ENCODE measurements at regions not wholly inside any gene's neighbourhood (a gene's known extent, or its start where the extent isn't known, plus 50 kb on each side); places are given as distances from the start of the nearest gene placed in this dataset.
A peak's percentile ranks its signal among the peaks of the same experiment; 100 is the strongest.

DNA sequence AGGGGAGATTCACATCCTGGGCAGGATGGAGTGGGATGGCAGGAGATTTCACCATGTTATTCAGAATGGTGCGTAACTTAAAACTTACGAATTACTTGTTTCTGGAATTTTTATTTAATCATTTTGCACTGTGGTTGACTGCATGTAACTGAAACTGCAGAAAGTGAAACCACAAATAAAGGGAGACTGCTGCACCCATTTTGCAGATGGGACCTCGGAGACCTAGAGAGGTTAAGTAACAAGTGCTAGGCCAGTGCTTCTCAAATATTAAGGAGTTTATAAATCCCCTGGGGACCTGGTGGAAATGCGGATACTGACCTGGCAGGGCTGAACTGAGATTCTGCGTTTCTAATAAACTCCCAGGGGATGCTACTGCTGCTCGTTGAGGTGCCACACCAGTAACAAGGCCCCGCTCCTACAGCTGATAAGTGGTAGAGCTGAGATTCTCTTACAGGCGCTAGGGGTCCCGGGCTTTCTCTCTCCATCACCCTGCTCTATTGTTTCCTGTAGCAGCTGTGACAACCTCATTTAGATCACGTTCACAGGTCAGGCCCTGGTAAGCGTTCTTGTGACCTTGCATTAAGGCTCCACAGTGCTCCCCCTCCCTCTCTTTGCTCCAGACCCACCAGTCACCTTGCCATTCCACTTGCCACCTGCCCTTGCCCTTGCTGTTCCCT is 167.1 kb upstream of the CDH13 start:
- H3K9me3 ChIP-seq: no peaks in the 10 kb centered on the region
- no peaks in the 10 kb centered on the region for H4K20me1 ChIP-seq
- no peak overlapping the region for H3K4me3 ChIP-seq
- no peak for TF ChIP-seq Cebpa-rat (IDR thresholded peaks at IDR 0.05)
- no peaks in the 10 kb centered on the region for H3K4me1 ChIP-seq
- no peaks in the 10 kb centered on the region for H3K36me3 ChIP-seq
- no peak overlapping the region for H3K9ac ChIP-seq
- no peak overlapping the region for H3K4me2 ChIP-seq
- H3K27me3 ChIP-seq: no peaks in the 10 kb centered on the region
- H3K27ac ChIP-seq: no peak overlapping the region

DNA sequence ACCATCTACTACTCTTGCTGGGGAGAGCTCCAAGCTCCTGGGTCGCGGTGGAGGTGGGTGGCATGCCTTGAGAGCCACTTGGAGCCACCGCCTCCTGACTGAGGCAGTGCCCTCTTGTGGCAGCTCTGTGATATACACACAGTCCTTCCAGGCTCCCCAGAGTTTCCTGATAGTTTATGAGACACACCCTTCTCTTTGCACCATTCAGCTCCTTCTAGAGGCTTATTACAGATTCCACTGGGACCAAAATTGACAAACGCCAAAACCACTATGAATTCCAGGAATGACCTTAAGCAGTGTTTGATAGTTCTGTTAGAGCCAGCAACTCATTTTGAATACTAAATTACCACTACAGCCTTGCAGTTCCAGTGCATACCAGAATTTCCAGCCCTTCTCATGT is 170.1 kb upstream of the CDH13 start:
- Histone ChIP-seq H3K9ac (no peak overlapping the region), H3K4me1 (peaks cover 10% of the 10 kb centered on the region), H3K9me3 (no peaks in the 10 kb centered on the region), H4K20me1 (no peaks in the 10 kb centered on the region), H3K4me3 (no peak overlapping the region), H3K27ac (no peak overlapping the region), H3K4me2 (no peak overlapping the region), H3K27me3 (no peaks in the 10 kb centered on the region), H3K36me3 (no peaks in the 10 kb centered on the region)
- TF ChIP-seq Cebpa-rat (IDR thresholded peaks at IDR 0.05): no peak

DNA sequence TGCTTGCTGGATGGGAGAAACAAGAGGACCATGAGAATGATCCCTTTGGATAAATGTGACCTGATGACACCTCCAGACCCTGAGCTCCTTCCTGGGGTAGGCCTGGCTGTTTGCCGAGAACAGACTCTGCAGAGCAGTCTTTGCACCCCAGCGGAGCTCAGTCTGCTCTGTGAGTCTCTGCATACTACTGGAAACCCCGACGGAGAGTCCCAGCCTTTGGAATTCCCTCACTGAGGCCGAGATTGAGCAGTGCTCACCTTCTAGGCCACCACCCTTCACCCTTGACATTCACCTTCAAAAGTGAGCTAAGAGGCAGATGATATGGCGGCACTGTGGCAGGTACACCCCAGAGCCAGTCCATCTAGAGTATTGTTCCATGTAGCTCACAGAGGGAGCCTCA is 172.2 kb upstream of the CDH13 start:
- TF ChIP-seq Cebpa-rat (IDR thresholded peaks at IDR 0.05): no peak
- no peak overlapping the region for H3K9ac ChIP-seq
- H3K27ac ChIP-seq: no peak overlapping the region
- no peaks in the 10 kb centered on the region for H3K9me3 ChIP-seq
- H3K4me2 ChIP-seq: no peak overlapping the region
- no peaks in the 10 kb centered on the region for H3K27me3 ChIP-seq
- H4K20me1 ChIP-seq: no peaks in the 10 kb centered on the region
- no peak overlapping the region for H3K4me3 ChIP-seq
- H3K36me3 ChIP-seq: no peaks in the 10 kb centered on the region
- H3K4me1 ChIP-seq: peaks cover 15% of the 10 kb centered on the region

DNA sequence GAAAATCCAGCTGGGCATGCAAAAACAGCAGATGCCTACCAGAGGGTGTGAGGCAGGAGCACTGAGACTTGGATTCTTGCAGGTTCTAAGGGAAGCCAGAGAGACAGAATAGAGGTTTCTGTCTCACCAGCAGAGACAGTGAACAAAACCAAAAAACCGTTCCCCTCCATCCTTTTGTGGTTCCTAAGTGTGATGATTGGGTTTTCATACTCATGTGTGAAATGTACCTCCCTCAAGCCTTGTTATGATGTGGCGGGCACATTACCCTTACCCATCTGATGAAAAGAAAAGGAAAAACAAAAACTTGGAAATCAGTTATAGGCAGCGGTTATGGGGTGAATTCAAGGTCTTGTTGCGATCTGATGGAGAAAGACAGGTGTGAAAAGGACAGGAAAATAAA is 172.6 kb upstream of the CDH13 start:
- H3K27me3 ChIP-seq: no peaks in the 10 kb centered on the region

DNA sequence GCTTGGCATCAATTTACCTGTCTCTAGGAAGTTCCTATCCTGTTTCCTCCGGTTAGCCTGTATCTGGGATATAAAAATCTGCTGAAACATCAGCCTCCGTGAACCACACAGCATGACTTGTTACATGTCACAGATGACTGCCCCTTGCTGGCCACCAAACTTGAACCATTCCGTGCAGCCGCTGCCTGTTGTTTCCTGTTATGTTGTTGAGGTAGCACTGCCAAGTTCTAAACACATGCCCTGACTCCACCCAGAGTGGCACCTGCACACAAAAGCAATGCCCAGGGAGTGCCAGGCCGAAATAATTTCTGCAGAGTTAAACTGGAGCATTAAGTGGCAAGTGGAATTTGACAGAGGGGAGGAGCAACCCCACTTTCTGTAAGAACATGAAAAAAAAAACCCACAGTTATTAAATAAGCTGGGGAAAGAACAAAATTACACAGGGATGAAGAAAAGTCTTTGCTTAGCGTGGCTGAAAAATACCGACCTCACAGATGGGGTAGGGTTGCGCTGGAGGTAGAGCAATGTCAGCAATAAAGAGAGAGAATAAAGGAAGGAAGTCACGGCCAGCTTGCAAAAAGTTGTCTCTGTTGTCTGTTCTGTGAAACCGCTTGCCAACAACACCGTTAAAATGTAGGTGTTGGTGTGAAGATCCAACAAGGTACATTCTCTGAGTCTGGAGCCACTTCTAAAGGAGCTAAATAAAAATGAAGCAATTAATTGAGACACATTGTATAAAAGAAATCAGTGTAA is 174.6 kb upstream of the CDH13 start:
- H3K36me3 ChIP-seq: no peaks in the 10 kb centered on the region
- H3K4me1 ChIP-seq: peaks cover 15% of the 10 kb centered on the region
- peak overlapping the region; percentile 67 for H3K4me2 ChIP-seq
- no peaks in the 10 kb centered on the region for H3K27me3 ChIP-seq
- no peaks in the 10 kb centered on the region for H4K20me1 ChIP-seq
- TF ChIP-seq Cebpa-rat (IDR thresholded peaks at IDR 0.05): no peak
- no peak overlapping the region for H3K4me3 ChIP-seq
- H3K9ac ChIP-seq: no peak overlapping the region
- no peaks in the 10 kb centered on the region for H3K9me3 ChIP-seq
- no peak overlapping the region for H3K27ac ChIP-seq

More for the DNA sequence above, 172.6 kb upstream of the CDH13 start:
- Histone ChIP-seq H3K9ac (no peak overlapping the region), H3K9me3 (no peaks in the 10 kb centered on the region), H3K4me2 (no peak overlapping the region), H3K4me3 (no peak overlapping the region), H3K27ac (no peak overlapping the region), H3K4me1 (peaks cover 15% of the 10 kb centered on the region), H3K36me3 (no peaks in the 10 kb centered on the region), H4K20me1 (no peaks in the 10 kb centered on the region)
- TF ChIP-seq Cebpa-rat (IDR thresholded peaks at IDR 0.05): no peak

DNA sequence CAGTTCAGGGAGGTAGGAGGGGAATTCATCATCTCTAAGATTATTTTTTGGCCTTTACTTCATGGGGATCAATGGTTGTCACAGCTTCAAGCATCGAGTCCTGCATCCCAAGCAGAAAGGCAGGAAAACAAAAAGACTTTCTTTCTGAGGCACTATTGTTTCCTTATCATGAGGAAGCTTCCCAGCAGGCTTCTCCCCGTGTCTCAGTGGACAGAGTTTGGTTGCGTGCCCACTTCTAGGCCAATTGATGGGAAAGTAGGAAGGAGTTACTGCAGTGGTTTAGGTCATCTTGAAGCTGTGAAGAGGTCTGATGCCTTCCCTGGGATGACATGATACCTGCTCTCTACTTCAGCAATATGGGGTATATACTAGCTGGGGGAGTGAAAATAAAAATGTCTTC is 175.3 kb upstream of the CDH13 start:
- Histone ChIP-seq H3K36me3 (no peaks in the 10 kb centered on the region), H3K27me3 (no peaks in the 10 kb centered on the region), H3K4me1 (peaks cover 15% of the 10 kb centered on the region), H3K4me2 (peak overlapping the region; percentile 67), H3K4me3 (no peak overlapping the region), H3K27ac (no peak overlapping the region), H3K9me3 (no peaks in the 10 kb centered on the region), H3K9ac (no peak overlapping the region), H4K20me1 (no peaks in the 10 kb centered on the region)
- no peak for TF ChIP-seq Cebpa-rat (IDR thresholded peaks at IDR 0.05)

DNA sequence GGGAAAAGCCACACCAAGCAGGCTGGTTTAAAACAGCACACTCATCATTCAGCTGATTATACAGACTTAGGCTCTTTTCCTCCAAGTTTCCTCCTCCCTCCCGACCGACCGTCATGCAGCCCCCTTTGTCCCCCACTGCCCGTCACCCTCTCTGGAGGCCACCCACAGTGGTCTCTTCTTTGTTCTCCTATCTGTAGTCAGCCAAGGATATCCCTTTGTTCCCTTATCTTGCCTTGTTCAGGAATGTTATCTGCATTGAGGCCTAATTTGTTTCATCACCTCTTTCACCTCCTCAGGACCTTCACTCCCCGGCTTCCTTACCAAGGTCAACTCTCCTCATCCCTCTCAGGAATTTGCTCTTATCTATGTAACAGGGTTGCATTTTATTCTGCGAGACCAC is 186.4 kb upstream of the CDH13 start:
- no peak for TF ChIP-seq Cebpa-rat (IDR thresholded peaks at IDR 0.05)
- no peak overlapping the region for H3K4me2 ChIP-seq
- no peaks in the 10 kb centered on the region for H3K4me1 ChIP-seq
- no peaks in the 10 kb centered on the region for H3K36me3 ChIP-seq
- H3K9me3 ChIP-seq: no peaks in the 10 kb centered on the region
- no peaks in the 10 kb centered on the region for H4K20me1 ChIP-seq
- no peak overlapping the region for H3K4me3 ChIP-seq
- H3K9ac ChIP-seq: no peak overlapping the region
- no peak overlapping the region for H3K27ac ChIP-seq
- H3K27me3 ChIP-seq: no peaks in the 10 kb centered on the region

DNA sequence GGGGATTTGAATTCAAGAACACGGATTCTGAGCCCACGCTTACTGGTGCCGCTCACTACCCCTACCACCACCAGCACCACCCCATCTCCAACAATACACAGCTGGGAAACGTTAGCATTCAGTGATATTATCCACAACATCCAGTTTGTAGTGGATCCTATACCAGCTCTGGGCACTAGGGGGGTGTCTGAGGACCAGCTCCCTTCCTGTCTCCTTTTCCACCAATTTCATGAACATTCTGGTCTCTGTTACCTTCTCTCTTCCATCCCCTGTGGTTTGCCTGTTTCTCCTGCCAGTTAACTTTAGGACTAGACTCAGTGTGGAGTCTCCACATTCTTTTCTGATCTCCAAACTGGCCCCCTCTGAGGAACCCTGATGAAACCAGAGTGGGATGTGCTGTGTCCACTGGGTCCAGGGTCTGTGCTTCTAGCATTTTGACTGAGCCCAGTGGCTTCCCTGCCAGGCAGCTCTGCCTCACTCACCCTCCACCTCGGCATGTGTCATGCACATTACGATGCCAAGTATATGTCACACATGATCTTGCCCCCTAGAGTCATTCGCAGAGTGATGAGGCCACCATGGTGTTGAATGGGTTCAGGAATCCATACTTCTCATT is 187.0 kb upstream of the CDH13 start:
- Histone ChIP-seq H3K36me3 (no peaks in the 10 kb centered on the region), H4K20me1 (no peaks in the 10 kb centered on the region), H3K9me3 (no peaks in the 10 kb centered on the region), H3K4me2 (no peak overlapping the region), H3K27me3 (no peaks in the 10 kb centered on the region), H3K4me3 (no peak overlapping the region), H3K9ac (no peak overlapping the region), H3K4me1 (no peaks in the 10 kb centered on the region), H3K27ac (no peak overlapping the region)
- no peak for TF ChIP-seq Cebpa-rat (IDR thresholded peaks at IDR 0.05)

DNA sequence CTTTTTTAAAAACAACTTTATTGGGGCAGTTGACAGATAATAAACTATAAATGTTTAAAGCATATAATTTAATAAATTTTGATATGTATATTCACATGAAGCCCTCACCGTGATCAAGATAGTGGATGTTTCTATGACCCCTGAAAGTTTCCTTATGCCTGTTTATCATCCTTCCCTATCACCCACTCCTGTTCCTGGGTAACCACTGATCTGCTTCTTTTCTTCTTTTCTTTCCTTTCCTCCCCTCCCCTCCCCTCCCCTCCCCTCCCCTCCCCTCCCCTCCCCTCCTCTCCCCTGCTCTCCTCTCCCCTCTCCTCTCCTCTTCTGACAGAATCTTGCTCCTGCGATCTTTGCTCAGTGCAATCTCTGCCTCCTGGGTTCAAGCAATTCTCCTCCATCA is 193.7 kb upstream of the CDH13 start:
- no peaks in the 10 kb centered on the region for H3K4me1 ChIP-seq
- H3K27me3 ChIP-seq: no peaks in the 10 kb centered on the region
- H4K20me1 ChIP-seq: no peaks in the 10 kb centered on the region
- no peaks in the 10 kb centered on the region for H3K36me3 ChIP-seq
- no peak for TF ChIP-seq Cebpa-rat (IDR thresholded peaks at IDR 0.05)
- no peak overlapping the region for H3K4me2 ChIP-seq
- no peak overlapping the region for H3K4me3 ChIP-seq
- no peak overlapping the region for H3K27ac ChIP-seq
- H3K9ac ChIP-seq: no peak overlapping the region
- no peaks in the 10 kb centered on the region for H3K9me3 ChIP-seq

DNA sequence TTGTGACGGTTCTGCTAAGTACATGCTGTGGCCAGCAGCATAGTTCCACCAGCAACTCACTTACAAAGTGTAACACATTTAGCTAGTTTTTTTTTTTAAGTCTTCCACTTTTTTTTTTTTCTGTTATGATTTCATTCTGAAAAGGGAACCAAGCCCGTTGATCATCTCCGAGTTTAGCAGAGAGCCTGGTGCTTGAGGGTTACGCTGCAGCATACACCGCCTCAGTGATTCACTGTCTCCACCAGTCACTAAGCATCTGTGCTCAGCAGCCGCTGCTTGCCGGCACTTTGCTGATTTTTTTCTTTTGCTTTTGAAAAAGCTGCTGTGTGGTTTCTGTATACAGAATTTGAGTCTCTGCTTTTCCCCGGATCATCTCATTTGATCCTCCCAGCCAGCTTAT is 194.5 kb upstream of the CDH13 start:
- H3K9me3 ChIP-seq: no peaks in the 10 kb centered on the region
- TF ChIP-seq Cebpa-rat (IDR thresholded peaks at IDR 0.05): no peak
- H3K36me3 ChIP-seq: no peaks in the 10 kb centered on the region
- no peaks in the 10 kb centered on the region for H4K20me1 ChIP-seq
- H3K9ac ChIP-seq: no peak overlapping the region
- no peak overlapping the region for H3K4me3 ChIP-seq
- H3K4me1 ChIP-seq: no peaks in the 10 kb centered on the region
- no peaks in the 10 kb centered on the region for H3K27me3 ChIP-seq
- H3K4me2 ChIP-seq: no peak overlapping the region
- no peak overlapping the region for H3K27ac ChIP-seq

All from BLaER1 (cell line).